Mammary epithelial cell (primary cell): ENCODE measurements at regions not wholly inside any gene's neighbourhood (a gene's known extent, or its start where the extent isn't known, plus 50 kb on each side); places are given as distances from the start of the nearest gene placed in this dataset.

Experiments used
- CTCF ChIP-seq, 2 donors: IDR thresholded peaks in 1 of 2; conservative IDR thresholded peaks in 1 of 2; 2 replicates each; pipeline ENCODE4 v1.5.1; 2011 to 2012; ENCODE audit warnings: inconsistent platforms in 2 of 2, low read length in 2 of 2, mild to moderate bottlenecking in 2 of 2, control low read depth in 1 of 2, low read depth in 1 of 2; ENCODE audit not compliant: insufficient read depth in 1 of 2; ENCODE audit errors: extremely low read depth in 1 of 2
- EZH2 ChIP-seq: IDR thresholded peaks from 2 replicates; pipeline ENCODE4 v1.6.1; 2012; ENCODE audit warnings: low read length, inconsistent platforms, borderline replicate concordance

- TF ChIP-seq CTCF (conservative IDR thresholded peaks at IDR 0.05 in 1 of 2, IDR thresholded peaks at IDR 0.05 in 1 of 2; ENCODE audit: extremely low read depth in 1 of 2, insufficient read depth in 1 of 2, low read depth in 1 of 2, low read length in 2 of 2) (no peak), EZH2 (no peak)
These were observed 509.9 kb upstream of the POU3F4 start for GRCh38 chrX:82998163-82998562.
